NB4 (cell line): ENCODE measurements at regions not wholly inside any gene's neighbourhood (a gene's known extent, or its start where the extent isn't known, plus 50 kb on each side); places are given as distances from the start of the nearest gene placed in this dataset.

Experiments used
- MAX ChIP-seq: IDR thresholded peaks from 2 replicates; pipeline ENCODE4 v1.6.1; 2011; ENCODE audit warnings: low read depth, low read length
- POLR2A ChIP-seq: IDR thresholded peaks from 2 replicates; pipeline ENCODE4 v1.6.1; 2011; ENCODE audit warnings: mild to moderate bottlenecking; ENCODE audit not compliant: insufficient read length; ENCODE audit errors: extremely low read depth
- TF ChIP-seq, protein P1 (sequence below): IDR thresholded peaks from one replicate; pipeline ENCODE4 v1.5.1; 2012; ENCODE audit warnings: low read depth, low read length

- TF ChIP-seq, protein P1, sequence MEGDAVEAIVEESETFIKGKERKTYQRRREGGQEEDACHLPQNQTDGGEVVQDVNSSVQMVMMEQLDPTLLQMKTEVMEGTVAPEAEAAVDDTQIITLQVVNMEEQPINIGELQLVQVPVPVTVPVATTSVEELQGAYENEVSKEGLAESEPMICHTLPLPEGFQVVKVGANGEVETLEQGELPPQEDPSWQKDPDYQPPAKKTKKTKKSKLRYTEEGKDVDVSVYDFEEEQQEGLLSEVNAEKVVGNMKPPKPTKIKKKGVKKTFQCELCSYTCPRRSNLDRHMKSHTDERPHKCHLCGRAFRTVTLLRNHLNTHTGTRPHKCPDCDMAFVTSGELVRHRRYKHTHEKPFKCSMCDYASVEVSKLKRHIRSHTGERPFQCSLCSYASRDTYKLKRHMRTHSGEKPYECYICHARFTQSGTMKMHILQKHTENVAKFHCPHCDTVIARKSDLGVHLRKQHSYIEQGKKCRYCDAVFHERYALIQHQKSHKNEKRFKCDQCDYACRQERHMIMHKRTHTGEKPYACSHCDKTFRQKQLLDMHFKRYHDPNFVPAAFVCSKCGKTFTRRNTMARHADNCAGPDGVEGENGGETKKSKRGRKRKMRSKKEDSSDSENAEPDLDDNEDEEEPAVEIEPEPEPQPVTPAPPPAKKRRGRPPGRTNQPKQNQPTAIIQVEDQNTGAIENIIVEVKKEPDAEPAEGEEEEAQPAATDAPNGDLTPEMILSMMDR = no peak
- no peak for TF ChIP-seq POLR2A
- no peak for TF ChIP-seq MAX
Measured at GRCh38 chr2:194566907-194567660, 1089.9 kb upstream of the SLC39A10 start.
